Stimulated activated CD4-positive, alpha-beta T cell treated with anti-CD3 and anti-CD28 coated beads, Interleukin-1b, Interleukin-23, amount 100 ng/mL, for 4 hours (primary cell): ENCODE measurements at regions not wholly inside any gene's neighbourhood (a gene's known extent, or its start where the extent isn't known, plus 50 kb on each side); places are given as distances from the start of the nearest gene placed in this dataset.

Source experiments
- DNase-seq, 2 donors: peaks; one replicate each; pipeline ENCODE4 v3.0.0-alpha.2; 2020; ENCODE audit warnings: low read depth in 2 of 2

DNA sequence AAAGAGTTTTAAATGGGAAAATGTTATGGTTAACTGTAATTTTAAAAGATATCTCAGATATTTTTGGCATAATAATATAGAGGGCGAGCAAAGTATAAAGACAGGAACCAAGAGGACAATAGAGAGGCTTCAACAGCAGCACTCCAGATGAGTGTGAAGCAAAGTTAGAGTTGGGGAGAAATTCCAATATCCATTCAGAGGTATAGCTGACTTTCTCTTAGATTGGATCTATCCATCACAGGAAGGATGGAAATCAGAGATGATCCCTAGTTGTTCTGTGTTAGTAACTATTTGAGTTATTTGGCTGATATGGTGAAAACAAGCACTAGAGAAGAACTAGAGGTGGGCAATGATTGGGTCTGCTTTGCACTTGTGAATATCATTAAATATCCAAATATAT is 786.0 kb upstream of the KLHL1 start:
- no peak for DNase-seq

DNA sequence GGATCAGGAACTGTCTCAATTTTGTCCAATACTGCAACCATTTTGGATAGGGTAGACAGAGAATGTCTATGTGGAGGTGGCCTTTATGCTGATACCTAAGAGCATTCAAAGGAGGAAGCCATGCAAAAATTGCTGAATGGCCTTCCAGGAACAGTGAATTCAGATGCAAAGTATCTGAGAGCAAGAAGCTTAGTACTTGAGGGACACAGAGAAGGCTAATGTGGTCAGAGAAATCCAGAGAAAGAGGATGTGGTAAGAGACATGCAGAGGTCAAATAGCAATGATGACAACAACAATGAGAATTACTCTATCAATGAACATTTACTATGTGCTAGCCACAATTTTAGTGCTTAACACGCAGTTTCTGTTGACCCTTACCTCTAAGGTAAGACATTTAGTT is 785.6 kb upstream of the KLHL1 start:
- no peak for DNase-seq

DNA sequence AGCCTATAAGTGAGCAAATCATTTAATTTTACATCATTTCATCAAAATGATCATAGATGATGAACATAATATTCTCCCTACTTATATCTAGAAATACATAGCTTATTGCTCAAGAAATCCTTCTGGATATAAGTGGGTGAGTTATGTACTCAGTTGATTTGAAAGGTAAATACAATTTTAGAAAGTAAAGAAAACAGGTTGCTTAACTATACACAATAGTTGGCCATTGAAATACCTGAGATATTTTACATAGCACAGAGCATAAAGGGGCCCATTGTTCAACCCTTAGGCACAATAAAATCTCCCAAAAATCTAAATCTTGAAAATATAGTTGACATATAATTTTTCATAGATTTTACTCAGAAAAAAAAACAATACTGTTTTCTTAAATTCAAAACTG is 782.0 kb upstream of the KLHL1 start:
- no peak for DNase-seq

DNA sequence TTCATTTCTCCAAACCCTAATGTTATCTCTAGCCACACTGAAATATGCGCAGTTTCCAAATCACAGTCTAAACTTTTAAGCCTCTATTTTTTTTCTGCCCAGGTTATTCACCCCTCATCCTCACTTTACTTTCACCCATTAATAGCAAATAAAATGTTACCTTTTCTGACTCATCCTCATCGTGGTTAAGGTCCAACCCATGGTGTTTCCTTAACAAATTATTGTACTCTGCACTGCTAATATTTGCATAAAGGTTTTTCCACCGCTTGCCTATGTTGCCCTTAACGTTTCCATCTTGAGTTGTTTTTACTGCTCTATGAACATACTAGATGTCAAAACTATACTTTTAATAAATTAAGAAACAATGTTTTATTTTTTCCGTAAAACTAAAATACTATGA is 780.9 kb upstream of the KLHL1 start:
- DNase-seq, result no peak

DNA sequence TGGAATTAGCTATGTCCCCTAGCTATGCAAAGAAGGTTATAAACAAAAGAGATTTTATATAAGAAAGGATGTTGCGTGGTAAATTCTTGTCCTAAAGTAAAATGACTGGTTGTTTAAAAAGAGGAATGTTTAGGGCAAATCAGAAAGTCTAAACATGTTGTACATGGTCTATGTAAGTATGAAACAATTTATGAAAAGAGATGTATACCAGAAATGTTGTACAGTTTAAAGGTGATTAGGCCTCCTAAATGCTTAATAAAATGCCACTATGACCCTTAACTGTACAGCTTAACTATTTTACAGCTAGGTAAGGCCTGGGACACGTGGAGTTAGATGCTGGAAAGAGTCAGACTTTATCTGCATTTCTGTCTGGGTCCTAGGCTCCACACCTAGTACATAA is 775.9 kb upstream of the KLHL1 start:
- DNase-seq, result no peak

DNA sequence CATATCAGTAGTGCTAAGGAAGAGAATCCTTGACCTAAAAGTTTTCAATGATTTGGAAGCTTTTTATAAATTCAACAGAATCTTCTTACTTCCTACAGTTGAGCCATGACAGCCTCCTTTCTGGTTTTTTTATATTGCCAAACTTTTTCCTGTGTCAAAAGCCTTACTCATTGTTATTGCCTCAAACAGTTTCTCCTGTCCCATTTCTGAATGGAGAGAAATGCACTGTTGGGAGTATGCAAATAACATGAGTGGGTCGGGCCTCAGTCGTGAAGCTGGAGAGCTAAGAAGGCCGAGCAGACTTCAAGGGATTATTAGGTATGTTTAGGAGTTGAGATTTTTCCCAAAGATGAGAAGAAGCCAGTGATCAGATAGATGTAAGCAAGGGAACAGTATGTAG is 766.4 kb upstream of the KLHL1 start:
- no peak for DNase-seq

DNA sequence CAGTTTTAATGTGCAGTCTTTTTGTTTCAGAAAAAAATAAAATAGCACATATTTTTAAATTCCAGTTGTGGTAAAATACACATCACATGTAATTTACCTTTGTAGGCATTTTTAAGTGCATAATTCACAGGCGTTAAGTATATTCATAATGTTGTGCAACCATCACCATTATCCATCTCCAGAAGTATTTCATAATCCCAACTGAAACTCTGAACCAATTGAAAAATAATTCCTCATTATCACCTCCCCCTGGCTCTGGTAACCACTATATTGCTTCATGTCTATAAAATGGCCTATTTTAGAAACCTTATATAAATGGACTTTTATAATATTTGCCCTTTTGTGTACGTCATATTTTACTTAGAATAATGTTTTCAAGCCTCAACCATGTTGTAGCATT is 756.5 kb upstream of the KLHL1 start:
- DNase-seq, result no peak

DNA sequence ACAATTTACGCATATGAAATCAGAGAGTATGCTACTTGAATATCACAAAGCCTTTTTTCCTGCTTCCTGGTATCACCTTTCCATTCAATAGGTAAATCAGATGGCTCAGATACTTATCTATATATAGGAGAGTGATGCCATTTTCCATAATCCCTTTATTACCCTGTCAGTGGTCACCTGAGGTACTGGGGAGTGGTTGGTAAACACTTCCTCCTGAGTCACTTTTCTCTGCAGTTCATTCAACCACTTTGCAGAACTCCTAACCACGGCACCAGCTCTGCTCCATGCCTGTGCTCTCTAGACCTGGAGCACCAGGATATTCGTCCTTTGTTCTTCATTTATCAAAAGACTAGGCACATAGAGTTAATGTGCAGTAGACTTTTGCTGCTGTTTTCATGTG is 748.5 kb upstream of the KLHL1 start:
- DNase-seq, result no peak

DNA sequence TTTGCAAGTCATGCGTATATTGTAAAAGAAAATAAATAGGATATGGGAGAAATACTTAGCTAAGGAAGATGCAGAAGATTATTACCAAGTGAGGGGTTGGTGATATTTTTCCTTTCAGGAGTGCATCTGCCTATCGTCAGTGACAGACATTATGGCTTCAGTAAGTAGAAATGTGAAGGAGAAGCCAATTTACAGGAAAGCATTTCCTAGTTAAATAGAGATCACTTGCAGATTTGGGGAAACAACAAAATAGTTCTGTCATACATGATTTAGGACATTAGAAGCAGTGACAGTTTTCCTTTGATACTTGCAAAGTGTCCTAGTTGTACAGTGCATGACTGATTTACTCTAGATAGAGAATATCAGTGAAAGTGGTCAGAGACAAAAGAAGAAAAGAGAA is 747.8 kb upstream of the KLHL1 start:
- no peak for DNase-seq

DNA sequence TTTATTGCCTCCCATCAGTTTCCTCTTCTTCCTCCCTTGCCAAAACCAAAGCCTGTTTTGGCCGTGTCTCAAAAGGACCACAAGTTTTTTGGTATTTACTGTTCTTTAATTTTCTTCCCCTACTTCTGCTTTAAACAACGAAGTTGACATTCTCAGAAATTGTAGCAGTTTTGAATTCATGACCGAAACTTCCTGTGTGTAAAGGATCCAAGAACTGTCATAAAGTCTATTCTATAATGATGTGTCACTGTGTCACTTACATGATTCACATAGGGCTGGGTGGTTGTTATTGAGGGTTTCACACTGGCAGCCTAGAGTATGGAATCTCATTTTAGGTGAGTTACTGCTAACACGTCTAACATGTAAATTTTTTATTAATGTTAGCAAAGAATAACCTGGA is 741.0 kb upstream of the KLHL1 start:
- DNase-seq, result no peak

DNA sequence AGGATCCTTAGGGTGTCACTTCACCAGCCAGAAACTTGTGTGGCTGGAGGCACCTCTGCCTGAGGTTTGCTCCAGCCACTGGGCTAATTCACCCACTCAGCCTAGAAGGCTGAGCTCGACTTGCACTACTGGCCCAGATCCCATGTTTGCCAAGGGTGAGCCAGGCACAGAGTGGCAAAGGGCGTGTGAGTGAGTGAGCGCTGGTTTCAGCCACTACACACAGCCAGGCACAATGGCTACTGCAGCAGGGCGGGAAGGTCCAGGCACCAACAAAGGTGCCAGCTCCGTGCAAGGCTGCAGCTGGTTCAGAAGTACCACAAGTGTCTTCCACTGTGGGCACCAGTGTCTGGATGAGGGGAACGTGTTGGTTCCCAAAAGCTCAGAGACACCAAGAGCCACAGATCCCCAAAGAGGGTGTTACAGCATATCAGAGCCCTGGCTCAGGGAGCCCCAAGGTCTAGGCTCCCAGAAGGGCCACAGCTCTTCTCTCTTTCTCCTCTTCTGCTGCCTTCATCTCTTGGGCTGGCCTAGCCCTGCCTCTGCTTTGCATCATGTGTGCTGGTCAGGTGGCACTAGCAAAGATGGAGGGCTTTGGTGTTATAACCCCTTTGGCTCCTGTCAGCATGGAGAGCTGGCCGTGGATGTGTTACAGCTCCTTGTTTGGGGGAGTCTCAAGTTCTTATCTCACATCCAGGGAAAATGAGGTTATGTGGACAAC is 736.3 kb upstream of the KLHL1 start:
- DNase-seq, result no peak

DNA sequence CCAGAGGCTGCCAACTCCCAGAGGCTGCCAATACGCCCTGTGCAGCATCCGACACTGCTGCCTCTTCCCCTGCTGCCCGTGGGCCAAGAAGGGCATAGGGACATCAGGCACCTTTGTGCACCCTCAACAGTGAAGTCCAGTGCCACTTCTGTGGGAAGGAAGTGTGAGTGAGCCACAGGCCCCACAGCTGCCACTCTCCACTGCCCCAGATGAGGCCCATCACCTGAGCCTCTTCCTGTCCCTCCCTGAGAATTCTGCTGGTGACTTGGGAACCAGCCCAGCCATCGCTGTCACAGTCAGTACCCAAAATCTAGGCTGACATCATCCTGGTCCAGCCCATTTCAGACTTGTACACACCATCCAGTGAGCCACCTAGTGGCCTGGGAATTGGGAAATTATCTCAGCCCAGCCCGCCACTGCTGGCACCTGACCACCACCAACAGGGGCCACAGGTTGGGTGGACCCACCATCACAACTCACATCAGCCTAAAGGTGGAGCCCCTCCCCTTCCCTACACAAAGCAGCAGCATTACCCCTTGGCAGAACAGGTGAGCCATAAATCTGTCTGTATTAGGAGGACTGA is 733.9 kb upstream of the KLHL1 start:
- DNase-seq, result no peak

DNA sequence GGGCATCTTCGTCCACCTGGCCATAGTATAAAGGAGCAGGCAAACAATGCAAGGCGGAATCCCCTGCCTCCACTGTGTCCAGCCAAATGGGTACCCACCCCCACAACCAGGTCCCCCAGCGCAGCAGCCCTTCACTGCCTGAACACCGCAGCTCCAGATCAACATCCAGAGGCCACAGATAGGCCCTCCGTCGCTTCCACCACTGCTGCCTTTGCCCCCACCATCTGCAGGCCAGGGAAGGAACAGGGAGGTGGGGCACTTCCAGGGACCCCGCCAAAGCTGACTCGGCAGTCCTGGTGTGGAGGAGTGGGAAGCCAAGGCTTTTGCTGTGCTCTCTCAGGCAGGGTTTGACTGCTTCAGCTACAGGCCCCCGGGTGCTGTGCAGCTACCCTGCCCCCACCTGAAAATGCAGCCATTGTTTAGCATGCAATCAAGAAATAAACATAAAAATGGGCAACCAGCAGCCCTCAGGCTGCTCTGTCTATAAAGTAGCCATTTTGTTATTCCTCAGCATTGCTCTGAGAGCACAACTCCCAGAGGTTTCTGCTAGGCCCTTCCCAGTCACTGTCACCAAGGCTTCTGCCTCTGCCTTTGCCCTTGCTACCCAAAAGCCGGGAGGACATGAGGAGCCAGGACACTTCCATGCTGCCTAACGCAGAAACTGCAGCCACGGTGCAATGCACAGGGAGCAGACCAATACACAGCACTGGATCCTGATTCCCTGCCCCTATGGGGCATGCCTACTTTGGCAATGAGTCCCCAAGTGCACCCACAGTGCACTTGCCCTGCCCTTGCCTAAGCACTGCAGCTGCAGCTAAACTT is 733.2 kb upstream of the KLHL1 start:
- no peak for DNase-seq

DNA sequence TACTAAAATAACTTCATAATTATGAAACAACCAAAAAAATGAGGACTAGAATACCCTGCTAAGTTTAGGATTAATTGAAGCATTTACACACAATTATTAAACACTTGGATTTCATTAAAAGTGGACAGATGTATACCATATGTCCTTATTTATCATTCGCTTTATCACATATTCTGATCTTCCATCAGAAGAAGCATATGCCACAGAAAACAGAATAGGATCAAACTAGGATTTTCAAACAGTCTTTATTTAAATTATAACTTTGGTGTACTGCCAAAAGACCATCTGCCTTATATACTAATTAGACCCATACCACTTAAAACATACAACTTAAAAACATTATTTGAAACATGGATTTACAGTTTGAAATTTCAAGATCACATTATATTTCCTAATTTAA is 727.1 kb upstream of the KLHL1 start:
- DNase-seq, result no peak

DNA sequence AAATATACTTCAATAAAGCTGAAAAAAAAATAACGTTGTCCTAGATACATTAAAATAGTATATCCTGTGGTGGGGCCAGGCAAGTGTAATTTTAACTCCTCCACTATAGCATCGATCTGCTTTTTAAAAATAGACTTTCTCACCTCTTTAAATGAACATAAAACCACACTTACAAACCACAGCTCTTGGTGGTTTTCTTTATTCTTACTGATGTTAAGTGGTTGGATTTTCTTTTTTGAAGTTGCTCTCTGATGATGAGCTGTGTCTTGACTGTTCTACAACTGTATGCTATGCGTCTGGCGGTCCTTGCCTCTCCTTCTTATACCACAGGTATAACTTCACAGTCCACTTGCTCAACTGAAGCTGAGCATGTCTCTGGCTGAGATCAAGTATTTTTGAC is 721.5 kb upstream of the KLHL1 start:
- no peak for DNase-seq

DNA sequence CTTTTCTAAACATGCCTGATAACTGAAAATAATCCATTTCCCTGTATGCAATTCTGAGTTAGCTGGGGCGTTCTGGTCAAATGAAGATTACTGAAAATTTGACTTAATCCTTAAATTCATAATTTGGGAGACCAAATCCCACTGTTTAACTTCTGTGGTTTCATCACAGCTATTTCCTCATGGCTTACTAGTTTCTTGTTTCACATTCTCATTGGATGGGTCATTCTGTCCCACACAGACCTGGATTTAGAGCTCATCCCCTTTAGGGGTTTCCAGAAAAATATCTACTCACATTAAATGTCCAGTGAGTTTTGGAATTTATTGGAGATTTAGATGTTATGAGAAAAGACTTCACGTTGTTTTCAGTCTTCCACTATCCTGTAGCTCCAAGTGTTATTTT is 709.3 kb upstream of the KLHL1 start:
- no peak for DNase-seq

DNA sequence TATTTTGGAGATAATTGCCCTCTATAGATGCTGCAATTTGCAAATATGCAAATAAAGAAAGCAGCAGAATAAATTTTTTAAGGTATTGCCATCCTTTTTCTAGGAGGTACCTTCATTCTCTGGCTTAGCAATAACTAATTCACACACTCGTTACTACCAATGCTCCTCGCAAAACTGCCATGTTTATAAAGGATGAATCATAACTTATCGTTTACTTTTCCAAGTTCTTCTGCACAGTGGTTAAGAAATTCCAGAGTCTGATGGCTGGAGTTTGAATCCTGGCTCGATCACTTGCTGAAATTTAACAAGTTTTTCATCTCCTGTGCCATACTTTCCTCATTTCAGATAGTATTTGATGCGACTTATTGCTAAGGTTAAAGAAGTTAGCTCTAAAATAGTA is 708.6 kb upstream of the KLHL1 start:
- no peak for DNase-seq

DNA sequence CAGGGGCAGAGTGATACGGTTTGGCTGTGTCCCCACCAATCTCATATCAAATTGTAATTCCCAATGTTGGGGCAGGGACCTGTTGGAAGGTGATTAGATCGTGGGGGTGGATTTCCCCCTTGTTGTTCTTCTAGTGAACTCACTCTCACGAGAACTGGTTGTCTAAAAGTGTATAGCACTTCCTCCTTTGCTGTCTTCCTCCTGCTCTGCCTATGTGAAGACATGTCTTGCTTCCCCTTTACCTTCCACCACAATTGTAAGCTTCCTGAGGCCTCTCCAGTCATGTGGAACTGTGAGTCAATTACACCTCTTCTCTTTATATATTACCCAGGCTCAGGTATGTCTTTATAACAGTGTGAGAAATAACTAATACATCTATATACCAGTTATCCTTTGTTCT is 706.4 kb upstream of the KLHL1 start:
- no peak for DNase-seq

DNA sequence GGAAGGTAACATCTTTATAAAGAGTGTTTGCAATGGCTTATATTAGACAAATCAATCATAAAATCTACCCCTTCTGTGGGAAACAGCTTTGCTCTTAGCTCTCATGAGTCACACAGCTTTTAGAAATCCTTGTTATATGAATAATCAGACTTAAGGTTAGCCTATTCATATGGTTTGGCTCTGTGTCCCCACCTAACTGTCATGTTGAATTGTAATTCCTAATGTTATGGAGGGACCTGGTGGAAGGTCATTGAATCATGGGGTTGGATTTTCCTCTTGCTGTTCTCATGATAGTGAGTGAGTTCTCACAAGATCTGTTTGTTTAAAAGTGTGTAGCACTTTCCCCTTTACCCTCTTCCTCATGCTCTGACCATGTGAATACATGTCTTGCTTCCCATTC is 704.2 kb upstream of the KLHL1 start:
- DNase-seq, result no peak

DNA sequence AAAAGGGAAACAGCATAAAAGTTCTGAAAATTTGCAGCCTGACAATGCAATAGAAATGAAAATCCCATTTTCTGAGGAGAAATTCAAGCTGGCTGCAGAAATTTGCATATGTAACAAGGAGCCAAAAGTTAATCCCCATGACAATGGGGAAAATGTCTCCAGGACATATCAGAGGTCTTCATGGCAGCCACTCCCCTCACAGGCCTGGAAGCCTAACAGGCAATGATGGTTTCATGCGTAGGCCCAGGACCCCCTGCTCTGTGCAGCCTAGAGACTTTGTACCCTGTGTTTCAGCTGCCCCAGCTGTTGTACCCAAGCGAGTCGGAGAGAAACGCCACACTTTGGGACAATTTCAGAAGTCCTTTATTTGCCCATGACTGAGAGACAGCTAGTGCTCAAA is 701.3 kb upstream of the KLHL1 start:
- DNase-seq, result no peak

DNA sequence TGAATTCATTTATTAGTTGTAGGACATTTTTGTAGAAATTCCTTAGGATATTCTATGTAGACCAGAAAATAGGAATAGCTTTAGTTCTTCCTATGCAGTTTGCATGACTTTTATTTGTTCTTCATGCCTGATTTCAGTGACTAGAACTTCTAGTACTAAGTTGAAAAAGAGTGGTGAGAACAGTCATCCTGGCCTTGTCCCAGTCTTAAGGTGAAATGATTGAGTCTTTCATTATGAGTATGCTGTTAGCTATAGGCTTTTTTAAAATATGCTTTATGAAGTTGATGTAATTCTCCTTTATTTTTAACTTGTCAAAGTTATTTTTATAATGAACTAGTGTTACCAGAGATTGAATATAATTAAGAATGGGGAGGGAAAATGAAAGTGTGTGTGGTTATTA is 690.1 kb upstream of the KLHL1 start:
- no peak for DNase-seq

DNA sequence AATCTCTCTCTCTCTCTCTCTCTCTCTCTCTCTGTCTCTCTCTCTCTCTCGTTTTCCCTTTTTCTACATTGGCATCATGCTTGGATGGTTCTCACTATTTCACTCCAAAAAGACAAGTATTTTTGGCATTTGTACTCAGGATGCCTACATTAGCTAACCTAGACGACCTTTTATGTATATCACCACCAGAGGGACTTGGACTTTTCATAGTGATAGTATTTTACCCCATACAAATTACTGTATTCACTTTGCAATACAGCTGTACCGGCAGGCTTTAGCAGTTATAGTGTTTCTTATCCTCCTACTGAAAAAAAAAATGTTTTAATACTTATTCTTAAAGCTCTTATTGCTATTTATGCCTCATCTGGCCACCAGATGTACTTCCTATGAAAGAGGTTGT is 687.2 kb upstream of the KLHL1 start:
- no peak for DNase-seq

DNA sequence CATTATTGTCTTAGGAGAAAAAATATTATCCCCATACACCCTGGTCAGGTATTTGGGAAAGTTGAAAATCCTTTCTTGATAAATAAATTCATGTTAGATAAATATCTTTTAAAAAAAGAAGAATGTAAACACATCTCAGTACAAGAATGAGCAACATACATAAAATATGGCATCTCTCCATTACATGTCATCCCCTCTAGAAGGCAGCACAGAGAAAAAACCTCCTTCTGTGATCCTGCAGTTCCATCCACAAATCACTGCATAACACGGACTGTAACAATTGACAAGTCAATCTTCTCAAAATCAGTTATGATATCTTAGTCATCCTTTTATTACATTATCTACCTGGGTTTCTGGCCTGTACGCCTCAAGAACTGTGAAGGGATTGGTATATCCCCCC is 683.9 kb upstream of the KLHL1 start:
- DNase-seq, result no peak
